GM23248 (cell line): ENCODE measurements at regions not wholly inside any gene's neighbourhood (a gene's known extent, or its start where the extent isn't known, plus 50 kb on each side); places are given as distances from the start of the nearest gene placed in this dataset.

Experiments used
- EZH2 ChIP-seq: fragments of 200-600 bp; sonication (generic); IDR thresholded peaks from 2 replicates; pipeline ENCODE4 v1.6.1; 2018; ENCODE audit warnings: antibody characterized with exemption, mild to moderate bottlenecking; ENCODE audit not compliant: insufficient read depth, poor library complexity, severe bottlenecking
- EZH2phosphoT487 ChIP-seq: fragments of 200-600 bp; sonication (generic); IDR thresholded peaks from 2 replicates; pipeline ENCODE4 v1.6.1; 2018; ENCODE audit warnings: antibody characterized with exemption, moderate library complexity, mild to moderate bottlenecking, low read depth; ENCODE audit not compliant: insufficient read depth

DNA sequence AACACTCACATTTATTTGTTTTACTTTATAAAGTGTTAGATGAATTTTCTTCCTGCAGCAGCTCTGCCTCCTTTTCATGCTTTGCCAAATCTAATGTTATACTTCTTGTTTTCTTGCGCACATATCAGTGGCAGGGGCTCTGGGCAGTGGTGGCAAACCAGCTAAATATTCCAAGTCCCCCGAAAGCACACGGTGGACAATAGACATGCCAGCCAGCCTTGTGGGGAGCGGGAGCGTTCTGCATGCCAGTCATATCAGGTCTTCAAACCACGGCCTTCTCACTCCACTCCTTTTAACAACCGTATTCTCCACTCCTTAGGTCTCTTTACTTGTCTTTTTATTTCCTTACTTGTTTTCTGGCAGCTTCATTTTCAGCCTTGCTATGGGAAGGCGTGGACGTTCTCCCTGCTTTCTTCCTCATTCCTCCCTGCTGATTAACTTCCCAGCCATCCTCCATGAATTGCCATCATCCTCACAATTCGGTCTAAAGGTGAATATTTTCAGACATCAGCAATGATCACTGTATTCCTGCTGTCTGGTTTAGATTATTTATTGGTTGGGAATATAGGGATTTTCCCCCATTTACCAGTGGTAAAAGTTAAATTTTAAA, 77.1 kb upstream of the WASF3 start:
- TF ChIP-seq EZH2phosphoT487 (no peak), EZH2 (no peak)
